K562 (cell line): ENCODE measurements at regions not wholly inside any gene's neighbourhood (a gene's known extent, or its start where the extent isn't known, plus 50 kb on each side); places are given as distances from the start of the nearest gene placed in this dataset.

Experiments used
- ATAC-seq: fragments of 200-7000 bp; cut with Tn5 transposase; 3 replicates; pipeline ENCODE4 v1.9.1; 2020; ENCODE audit warnings: moderate library complexity
- BruUV-seq: library from RNA; stranded (reverse); fragments of 400-500 nt; replicated peaks from 2 replicates; lab custom pipeline; 2021; lab: Mats Ljungman, UMichigan
- CTCF ChIA-PET: fragments of 300-600 bp; formaldehyde crosslinking; extraction: SDS; loops from one replicate; lab custom pipeline; 2021; ENCODE audit warnings: low intra/inter-chr PET ratio; lab: Yijun Ruan, JAX
- POLR2A ChIA-PET: fragments of 300-600, 350-650 bp; sonication (Branson Sonifier 250); formaldehyde crosslinking; extraction: SDS; loops from one replicate; lab custom pipeline; 2021; ENCODE audit warnings: antibody characterized with exemption, inconsistent platforms; lab: Yijun Ruan, JAX
- DNase-seq, 4 experiments: peaks; one replicate each; pipeline versions ENCODE4 v3.0.0 to v3.0.0-alpha.2; 2011 to 2018; ENCODE audit warnings: low spot score in 3 of 4, mixed read lengths in 3 of 4; ENCODE audit errors: extremely low read depth in 1 of 4
- FAIRE-seq: peaks from 2 replicates; lab custom pipeline; 2011; peaks lifted over from hg19 to GRCh38; lab: Jason Lieb, UNC
- H2AFZ ChIP-seq: 2 replicates; pipeline ENCODE4 v1.6.0; 2011; ENCODE audit warnings: low read depth, low read length, control low read depth, inconsistent platforms
- H3K27ac ChIP-seq: fragments of 200-600 bp; 3 replicates; pipeline ENCODE4 v1.8.0; 2011; ENCODE audit warnings: low read depth, mild to moderate bottlenecking, control low read depth, inconsistent platforms, low read length, moderate library complexity, mixed read lengths; ENCODE audit errors: extremely low read depth
- H3K27me3 ChIP-seq, 2 experiments: fragments of 300-600 bp in 1 of 2; 2 replicates in 1 of 2; 3 replicates in 1 of 2; pipeline versions ENCODE4 v1.6.0 to v1.8.0; 2011; ENCODE audit warnings: inconsistent platforms in 2 of 2, low read length in 2 of 2, mild to moderate bottlenecking in 1 of 2, mixed read lengths in 1 of 2, moderate library complexity in 1 of 2; ENCODE audit not compliant: control insufficient read depth in 2 of 2, insufficient read depth in 2 of 2
- H3K36me3 ChIP-seq: fragments of 300-600 bp; 3 replicates; pipeline ENCODE4 v1.8.0; 2011; ENCODE audit warnings: mild to moderate bottlenecking, low read length, inconsistent platforms; ENCODE audit not compliant: control insufficient read depth, insufficient read depth
- H3K4me1 ChIP-seq, 2 experiments: fragments of 200-600 bp in 1 of 2; replicated peaks in 1 of 2; 2 replicates in 1 of 2; 3 replicates in 1 of 2; pipeline versions ENCODE4 v1.5.1 to v1.8.0; 2011; ENCODE audit warnings: inconsistent platforms in 2 of 2, low read length in 2 of 2, mild to moderate bottlenecking in 1 of 2, mixed read lengths in 1 of 2, moderate library complexity in 1 of 2; ENCODE audit not compliant: control insufficient read depth in 2 of 2, insufficient read depth in 2 of 2
- H3K4me2 ChIP-seq: 2 replicates; pipeline ENCODE4 v1.6.1; 2011; ENCODE audit warnings: low read length, control low read depth, inconsistent platforms, mixed read lengths; ENCODE audit not compliant: insufficient read depth
- H3K4me3 ChIP-seq: fragments of 200-600 bp; sonication (generic), shearing (Covaris generic); 2 replicates; pipeline ENCODE4 v1.5.1; 2016; ENCODE audit warnings: control low read depth, inconsistent platforms
- H3K79me2 ChIP-seq: fragments of 200-600 bp; 3 replicates; pipeline ENCODE4 v1.8.0; 2011; ENCODE audit warnings: low read length, inconsistent platforms; ENCODE audit not compliant: control insufficient read depth, insufficient read depth
- H3K9ac ChIP-seq, 2 experiments: 2 replicates each; pipeline versions ENCODE4 v1.6.0 to v1.6.1; 2011; ENCODE audit warnings: low read depth in 2 of 2, low read length in 2 of 2, control low read depth in 1 of 2, inconsistent platforms in 1 of 2, mild to moderate bottlenecking in 1 of 2, mixed read lengths in 1 of 2; ENCODE audit not compliant: insufficient read depth in 1 of 2
- H3K9me1 ChIP-seq: one replicate; pipeline ENCODE4 v1.6.0; 2011; ENCODE audit warnings: inconsistent platforms, mild to moderate bottlenecking, low read length, moderate library complexity; ENCODE audit not compliant: control insufficient read depth, insufficient read depth
- H3K9me3 ChIP-seq: replicated peaks from 2 replicates; pipeline ENCODE4 v1.5.1; 2011; ENCODE audit warnings: low read depth, low read length, inconsistent platforms; ENCODE audit not compliant: control insufficient read depth, insufficient read depth
- H4K20me1 ChIP-seq: replicated peaks from 2 replicates; pipeline ENCODE4 v1.6.1; 2011; ENCODE audit warnings: low read length, inconsistent platforms, mixed read lengths; ENCODE audit not compliant: control insufficient read depth, insufficient read depth
- BRD9 ChIP-seq: fragments of 450-650 bp; IDR thresholded peaks from 2 replicates; pipeline ENCODE4 v1.6.1; 2018; ENCODE audit warnings: low read depth; ENCODE audit not compliant: partially characterized antibody
- FOXA3 ChIP-seq, 2 experiments: fragments of 450-650 bp in 1 of 2; sonication (generic) in 1 of 2; formaldehyde crosslinking; IDR thresholded peaks in 1 of 2; conservative IDR thresholded peaks in 1 of 2; 2 replicates each; pipeline versions ENCODE4 v1.4.0 to v1.8.0; 2020 to 2022; ENCODE audit warnings: mild to moderate bottlenecking in 2 of 2, missing genetic modification reagents in 1 of 2
- JUN ChIP-seq, 2 experiments: sonication (generic) in 1 of 2; formaldehyde crosslinking in 1 of 2; IDR thresholded peaks; 2 replicates each; pipeline versions ENCODE4 v1.6.1 to v1.8.0; 2012 to 2022; ENCODE audit warnings: borderline replicate concordance in 2 of 2, mild to moderate bottlenecking in 2 of 2, improper control_type of control experiment in 1 of 2, low read depth in 1 of 2, low read length in 1 of 2, missing genetic modification reagents in 1 of 2
- POLR2H ChIP-seq: IDR thresholded peaks from 2 replicates; pipeline ENCODE4 v1.6.1; 2016; ENCODE audit warnings: missing genetic modification characterization, low read depth, mild to moderate bottlenecking, control low read depth, missing compliant biosample characterization, moderate library complexity
- SRSF9 ChIP-seq: fragments of 200-400 bp; formaldehyde crosslinking; IDR thresholded peaks from 2 replicates; pipeline ENCODE4 v1.6.1; 2017; ENCODE audit warnings: low read depth, low read length, borderline replicate concordance
- WGBS: fragments of 100-300 bp; shearing (Covaris generic); methylation state at CpG from one replicate; pipeline ENCODE4 v1.1.6; 2016; ENCODE audit warnings: low coverage, mixed read lengths; ENCODE audit not compliant: insufficient coverage; ENCODE audit errors: missing lambda C conversion rate; 5-methylcytosine and 5-hydroxymethylcytosine counted together
- in situ Hi-C: fragments of 300-500 bp; cut with MboI; formaldehyde crosslinking; loops from 4 replicates; pipeline ENCODE4 v1.15.0; 2018; ENCODE audit warnings: inconsistent platforms, mixed read lengths
- intact Hi-C: fragments of 100-400 bp; cut with micrococcal nuclease; formaldehyde crosslinking; loops from 2 replicates; pipeline ENCODE4 v1.14.2; 2022
- TF ChIP-seq, protein P1 (sequence below): fragments of 450-650 bp; IDR thresholded peaks from one replicate; pipeline ENCODE4 v1.6.1; 2018; ENCODE audit warnings: mild to moderate bottlenecking, moderate library complexity; ENCODE audit not compliant: partially characterized antibody
- TF ChIP-seq, protein P2 (sequence below): fragments of 250-450 bp; sonication (Bioruptor Pico); IDR thresholded peaks from 2 replicates; pipeline ENCODE4 v1.9.0; 2021; ENCODE audit warnings: mild to moderate bottlenecking
- TF ChIP-seq, protein P3 (sequence below): sonication (generic); formaldehyde crosslinking; IDR thresholded peaks from 2 replicates; pipeline ENCODE4 v1.4.0; 2020; ENCODE audit warnings: mild to moderate bottlenecking, missing genetic modification reagents

DNA sequence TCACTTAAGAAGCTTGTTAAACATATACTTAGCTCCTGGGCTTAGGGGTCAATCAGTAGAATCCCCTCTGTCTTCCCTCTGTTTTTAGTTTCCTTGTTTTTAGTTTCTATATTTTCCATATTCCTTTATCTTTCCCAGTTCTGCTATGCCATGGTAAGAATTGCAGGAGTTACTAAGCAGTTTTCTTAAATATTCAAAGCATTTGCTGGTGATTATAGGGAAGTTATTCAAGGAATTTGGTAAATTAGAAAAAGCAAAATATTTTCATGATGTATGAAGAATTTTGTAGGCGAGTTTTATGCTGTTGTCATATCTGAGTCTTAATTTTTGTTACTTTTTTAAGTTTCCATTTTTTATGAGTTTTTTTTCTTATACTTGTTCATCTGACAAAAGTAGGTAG is 91.6 kb upstream of the NUDT6 start:
- H3K9me1 ChIP-seq: no peaks in the 10 kb centered on the region
- no peak for DNase-seq
- no peaks in the 10 kb centered on the region for H3K9me3 ChIP-seq
- TF ChIP-seq FOXA3 (CRISPR knock-in tag; conservative IDR thresholded peaks at IDR 0.05 in 1 of 2, IDR thresholded peaks at IDR 0.05 in 1 of 2): no peak
- TF ChIP-seq, protein P1, sequence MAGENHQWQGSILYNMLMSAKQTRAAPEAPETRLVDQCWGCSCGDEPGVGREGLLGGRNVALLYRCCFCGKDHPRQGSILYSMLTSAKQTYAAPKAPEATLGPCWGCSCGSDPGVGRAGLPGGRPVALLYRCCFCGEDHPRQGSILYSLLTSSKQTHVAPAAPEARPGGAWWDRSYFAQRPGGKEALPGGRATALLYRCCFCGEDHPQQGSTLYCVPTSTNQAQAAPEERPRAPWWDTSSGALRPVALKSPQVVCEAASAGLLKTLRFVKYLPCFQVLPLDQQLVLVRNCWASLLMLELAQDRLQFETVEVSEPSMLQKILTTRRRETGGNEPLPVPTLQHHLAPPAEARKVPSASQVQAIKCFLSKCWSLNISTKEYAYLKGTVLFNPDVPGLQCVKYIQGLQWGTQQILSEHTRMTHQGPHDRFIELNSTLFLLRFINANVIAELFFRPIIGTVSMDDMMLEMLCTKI: no peak
- TF ChIP-seq, protein P2, sequence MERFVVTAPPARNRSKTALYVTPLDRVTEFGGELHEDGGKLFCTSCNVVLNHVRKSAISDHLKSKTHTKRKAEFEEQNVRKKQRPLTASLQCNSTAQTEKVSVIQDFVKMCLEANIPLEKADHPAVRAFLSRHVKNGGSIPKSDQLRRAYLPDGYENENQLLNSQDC: no peak
- no peak for TF ChIP-seq JUN (IDR thresholded peaks at IDR 0.05; ENCODE audit: borderline replicate concordance, low read depth, low read length)
- no peak for TF ChIP-seq JUN (CRISPR knock-in tag; IDR thresholded peaks at IDR 0.05; ENCODE audit: borderline replicate concordance)
- TF ChIP-seq SRSF9: no peak
- TF ChIP-seq, protein P3, sequence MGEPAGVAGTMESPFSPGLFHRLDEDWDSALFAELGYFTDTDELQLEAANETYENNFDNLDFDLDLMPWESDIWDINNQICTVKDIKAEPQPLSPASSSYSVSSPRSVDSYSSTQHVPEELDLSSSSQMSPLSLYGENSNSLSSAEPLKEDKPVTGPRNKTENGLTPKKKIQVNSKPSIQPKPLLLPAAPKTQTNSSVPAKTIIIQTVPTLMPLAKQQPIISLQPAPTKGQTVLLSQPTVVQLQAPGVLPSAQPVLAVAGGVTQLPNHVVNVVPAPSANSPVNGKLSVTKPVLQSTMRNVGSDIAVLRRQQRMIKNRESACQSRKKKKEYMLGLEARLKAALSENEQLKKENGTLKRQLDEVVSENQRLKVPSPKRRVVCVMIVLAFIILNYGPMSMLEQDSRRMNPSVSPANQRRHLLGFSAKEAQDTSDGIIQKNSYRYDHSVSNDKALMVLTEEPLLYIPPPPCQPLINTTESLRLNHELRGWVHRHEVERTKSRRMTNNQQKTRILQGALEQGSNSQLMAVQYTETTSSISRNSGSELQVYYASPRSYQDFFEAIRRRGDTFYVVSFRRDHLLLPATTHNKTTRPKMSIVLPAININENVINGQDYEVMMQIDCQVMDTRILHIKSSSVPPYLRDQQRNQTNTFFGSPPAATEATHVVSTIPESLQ (CRISPR knock-in tag): no peak
- TF ChIP-seq BRD9: no peak
- TF ChIP-seq POLR2H (tag): no peak
- FAIRE-seq: no peak
- H3K27ac ChIP-seq: no peak overlapping the region
- H3K4me3 ChIP-seq: no peak overlapping the region
- WGBS: 92% methylated on average over 1 of the region's 1 CpG
- in situ Hi-C loops: no loop called here
- intact Hi-C loops: no loop called here
- no TSS peak for BruUV-seq
- no peaks in the 10 kb centered on the region for H3K4me1 ChIP-seq
- H3K9ac ChIP-seq: no peak overlapping the region
- no peak for ATAC-seq
- POLR2A ChIA-PET: no interaction called here
- CTCF ChIA-PET: no interaction called here
- no peaks in the 10 kb centered on the region for H3K27me3 ChIP-seq
- peaks cover 8% of the 10 kb centered on the region; the same call in 2 of the 3 replicates for H3K36me3 ChIP-seq
- no peak overlapping the region for H3K4me2 ChIP-seq
- H4K20me1 ChIP-seq: no peaks in the 10 kb centered on the region
- no peaks in the 10 kb centered on the region for H3K79me2 ChIP-seq
- no peak overlapping the region for H2AFZ ChIP-seq
